Endothelial cell of umbilical vein (primary cell): ENCODE measurements at regions not wholly inside any gene's neighbourhood (a gene's known extent, or its start where the extent isn't known, plus 50 kb on each side); places are given as distances from the start of the nearest gene placed in this dataset.

Source experiments
- BruUV-seq: library from RNA; stranded (reverse); fragments of 400-500 nt; replicated peaks from 2 replicates; lab custom pipeline; 2021; lab: Mats Ljungman, UMichigan
- CTCF ChIA-PET: fragments of 300-600, 350-600 bp; sonication (Branson Sonifier 250); formaldehyde crosslinking; loops from one replicate; lab custom pipeline; 2021; ENCODE audit warnings: antibody characterized with exemption, inconsistent platforms; lab: Charles Lee
- POLR2A ChIA-PET: fragments of 300-600, 350-600 bp; sonication (Branson Sonifier 250); formaldehyde crosslinking; loops from one replicate; lab custom pipeline; 2021; ENCODE audit warnings: antibody characterized with exemption, inconsistent platforms; lab: Charles Lee
- DNase-seq: peaks from one replicate; pipeline ENCODE4 v3.0.0-alpha.2; 2011; ENCODE audit warnings: low read depth, low spot score
- FAIRE-seq: peaks from 2 replicates; lab custom pipeline; 2011; peaks lifted over from hg19 to GRCh38; lab: Jason Lieb, UNC
- H2AFZ ChIP-seq: 2 replicates; pipeline ENCODE4 v1.6.0; 2012; ENCODE audit warnings: low read depth, low read length, control low read depth, inconsistent platforms
- H3K27ac ChIP-seq: 2 replicates; pipeline ENCODE4 v1.5.1; 2011; ENCODE audit warnings: low read depth, mild to moderate bottlenecking, control low read depth, low read length, moderate library complexity; ENCODE audit not compliant: insufficient read depth
- H3K27me3 ChIP-seq, 2 experiments: 2 replicates each; pipeline versions ENCODE4 v1.6.0 to v1.6.1; 2011; ENCODE audit warnings: low read length in 2 of 2, mixed read lengths in 1 of 2; ENCODE audit not compliant: control insufficient read depth in 2 of 2, insufficient read depth in 2 of 2
- H3K36me3 ChIP-seq, 2 experiments: 2 replicates in 1 of 2; 3 replicates in 1 of 2; pipeline ENCODE4 v1.5.1; 2011; ENCODE audit warnings: low read length in 2 of 2, mild to moderate bottlenecking in 1 of 2, moderate library complexity in 1 of 2; ENCODE audit not compliant: control insufficient read depth in 2 of 2, insufficient read depth in 2 of 2; ENCODE audit errors: extremely low read depth in 1 of 2
- H3K4me1 ChIP-seq: 3 replicates; pipeline ENCODE4 v1.5.1; 2011; ENCODE audit warnings: mild to moderate bottlenecking, low read length; ENCODE audit not compliant: control insufficient read depth, insufficient read depth; ENCODE audit errors: extremely low read depth
- H3K4me2 ChIP-seq: 2 replicates; pipeline ENCODE4 v1.6.1; 2011; ENCODE audit warnings: low read length, control low read depth, mixed read lengths; ENCODE audit not compliant: insufficient read depth
- H3K4me3 ChIP-seq, 3 experiments: fragments of 200-600 bp in 1 of 3; sonication (generic), shearing (Covaris generic) in 1 of 3; replicated peaks in 1 of 3; 2 replicates each; pipeline ENCODE4 v1.5.1; 2011 to 2016; ENCODE audit warnings: control low read depth in 3 of 3, low read length in 3 of 3, mild to moderate bottlenecking in 2 of 3, inconsistent platforms in 1 of 3, low read depth in 1 of 3, moderate library complexity in 1 of 3; ENCODE audit not compliant: insufficient read depth in 1 of 3
- H3K79me2 ChIP-seq: 2 replicates; pipeline ENCODE4 v1.6.0; 2012; ENCODE audit warnings: low read length, inconsistent platforms; ENCODE audit not compliant: control insufficient read depth, insufficient read depth
- H3K9ac ChIP-seq: replicated peaks from 2 replicates; pipeline ENCODE3; 2011; ENCODE audit warnings: low read length, control low read depth; ENCODE audit not compliant: insufficient read depth; ENCODE audit errors: extremely low read depth
- H3K9me1 ChIP-seq: replicated peaks from 3 replicates; pipeline ENCODE4 v1.6.0; 2011; ENCODE audit warnings: mild to moderate bottlenecking, low read length; ENCODE audit not compliant: control insufficient read depth, insufficient read depth; ENCODE audit errors: extremely low read depth
- H3K9me3 ChIP-seq: replicated peaks from 2 replicates; pipeline ENCODE4 v1.5.1; 2012; ENCODE audit warnings: low read length, inconsistent platforms; ENCODE audit not compliant: control insufficient read depth, insufficient read depth
- H4K20me1 ChIP-seq: replicated peaks from 2 replicates; pipeline ENCODE3; 2011; ENCODE audit warnings: mild to moderate bottlenecking, low read length; ENCODE audit not compliant: control insufficient read depth, insufficient read depth; ENCODE audit errors: extremely low read depth
- CTCF ChIP-seq, 2 donors: IDR thresholded peaks; 1 replicate in 1 of 2; 2 replicates in 1 of 2; pipeline ENCODE4 v1.5.1; 2011; ENCODE audit warnings: low read length in 2 of 2, mild to moderate bottlenecking in 2 of 2, moderate library complexity in 2 of 2, control low read depth in 1 of 2, inconsistent platforms in 1 of 2, low read depth in 1 of 2; ENCODE audit not compliant: insufficient read depth in 1 of 2; ENCODE audit errors: extremely low read depth in 1 of 2
- EZH2 ChIP-seq: IDR thresholded peaks from 2 replicates; pipeline ENCODE4 v1.6.1; 2012; ENCODE audit warnings: borderline replicate concordance, low read depth, mild to moderate bottlenecking, moderate library complexity, low read length, inconsistent platforms; ENCODE audit not compliant: severe bottlenecking
- FOS ChIP-seq: IDR thresholded peaks from 2 replicates; pipeline ENCODE4 v1.6.1; 2011; ENCODE audit warnings: mild to moderate bottlenecking, low read length, moderate library complexity, borderline replicate concordance; ENCODE audit not compliant: insufficient read depth
- GATA2 ChIP-seq: IDR thresholded peaks from 2 replicates; pipeline ENCODE4 v1.7.0; 2011; ENCODE audit warnings: low read depth, mild to moderate bottlenecking, moderate library complexity, mixed read lengths, low read length; ENCODE audit not compliant: insufficient read length, insufficient read depth
- JUN ChIP-seq: IDR thresholded peaks from 2 replicates; pipeline ENCODE4 v1.6.1; 2011; ENCODE audit warnings: borderline replicate concordance, low read depth; ENCODE audit not compliant: insufficient read length, insufficient read depth
- MAX ChIP-seq: IDR thresholded peaks from 2 replicates; pipeline ENCODE4 v1.6.1; 2011; ENCODE audit not compliant: insufficient read depth, insufficient read length
- MYC ChIP-seq: IDR thresholded peaks from one replicate; pipeline ENCODE4 v1.6.1; 2011; ENCODE audit warnings: mild to moderate bottlenecking, low read depth, low read length
- POLR2A ChIP-seq: IDR thresholded peaks from 2 replicates; pipeline ENCODE4 v1.6.1; 2012; ENCODE audit warnings: low read depth, mild to moderate bottlenecking, control low read depth, low read length
- POLR2AphosphoS5 ChIP-seq: IDR thresholded peaks from 2 replicates; pipeline ENCODE4 v1.6.1; 2012; ENCODE audit warnings: low read depth, mild to moderate bottlenecking, control low read depth, low read length, moderate library complexity; ENCODE audit not compliant: insufficient read depth
- dilution Hi-C: fragments of 300-500 bp; cut with MboI; formaldehyde crosslinking; loops from one replicate; pipeline ENCODE4 v1.15.0; 2019; ENCODE audit warnings: low sequenced_read_pairs; ENCODE audit not compliant: extremely low pct_ligation_motif_present
- intact Hi-C: fragments of 100-400 bp; cut with micrococcal nuclease; formaldehyde crosslinking; loops from one replicate; pipeline ENCODE4 v1.10.0; 2022

- H3K4me3 ChIP-seq, result no peak overlapping the region
- H3K9ac ChIP-seq, result no peak overlapping the region
- H3K27ac ChIP-seq, result no peak overlapping the region
- FAIRE-seq (no peak), DNase-seq (no peak)
- ChIA-PET POLR2A (interaction anchor here (0.5 to 0.6 kb wide), 2 partner anchors 94 to 115 kb away, joined by 4 read pairs; no protein-coding TSS in a partner anchor), CTCF (interaction anchor here (0.6 to 0.8 kb wide), 2 partner anchors 84 to 245 kb away, joined by 3 to 4 read pairs; no protein-coding TSS in a partner anchor)
- H3K9me3 ChIP-seq, result no peaks in the 10 kb centered on the region
- H3K27me3 ChIP-seq, result no peaks in the 10 kb centered on the region
- peaks cover under 1% of the 10 kb centered on the region for H3K4me1 ChIP-seq
- H3K79me2 ChIP-seq, result no peaks in the 10 kb centered on the region
- BruUV-seq, result no TSS peak
- no peak overlapping the region for H2AFZ ChIP-seq
- H3K4me2 ChIP-seq, result no peak overlapping the region
- dilution Hi-C loops, result loop anchor here (25.0 kb wide), 1 partner anchor 102 kb away; no protein-coding TSS in a partner anchor
- H3K9me1 ChIP-seq, result no peaks in the 10 kb centered on the region
- intact Hi-C loops, result no loop called here
- TF ChIP-seq GATA2 (no peak), JUN (no peak), POLR2AphosphoS5 (no peak), MAX (no peak), POLR2A (no peak), CTCF (IDR thresholded peaks at IDR 0.05; ENCODE audit: extremely low read depth in 1 of 2, insufficient read depth in 1 of 2, low read depth in 1 of 2, low read length in 2 of 2) (no peak), MYC (no peak), EZH2 (no peak), FOS (no peak)
- no peaks in the 10 kb centered on the region for H3K36me3 ChIP-seq
- H4K20me1 ChIP-seq, result no peaks in the 10 kb centered on the region
Observed at GRCh38 chr1:234838820-234839219, 228.8 kb upstream of the IRF2BP2 start.
